ENCODE measurements at regions not wholly inside any gene's neighbourhood (a gene's known extent, or its start where the extent isn't known, plus 50 kb on each side); places are given as distances from the start of the nearest gene placed in this dataset.

- no peak for TF ChIP-seq SPI1 (IDR thresholded peaks at IDR 0.05; ENCODE audit: borderline replicate concordance, low read depth)
- no peak for TF ChIP-seq CTCF (IDR thresholded peaks at IDR 0.05; ENCODE audit: insufficient read depth, low read length)
- TF ChIP-seq REST (IDR thresholded peaks at IDR 0.05; ENCODE audit: insufficient replicate concordance, low read depth): no peak
- no peak for TF ChIP-seq POLR2AphosphoS5 (IDR thresholded peaks at IDR 0.05; ENCODE audit: low read depth)
- TF ChIP-seq GABPA (IDR thresholded peaks at IDR 0.05; ENCODE audit: low read depth): no peak
- DNase-seq (ENCODE audit: low read depth in 1 of 2, low spot score in 1 of 2): no peak
- H3K27ac ChIP-seq (replicated peaks): no peak overlapping the region
- H3K4me3 ChIP-seq (replicated peaks; ENCODE audit: insufficient read depth, low read length): no peak overlapping the region
- no peaks in the 10 kb centered on the region for H3K27me3 ChIP-seq (ENCODE audit: insufficient read depth, poor library complexity, severe bottlenecking)
Measured at GRCh38 chr10:131021969-131022368, 289.6 kb downstream of the TCERG1L start.

- H3K27me3 ChIP-seq (ENCODE audit: insufficient read depth, poor library complexity, severe bottlenecking): no peaks in the 10 kb centered on the region
- H3K27ac ChIP-seq (replicated peaks): no peak overlapping the region
- no peak overlapping the region for H3K4me3 ChIP-seq (replicated peaks; ENCODE audit: insufficient read depth, low read length)
- TF ChIP-seq GABPA (IDR thresholded peaks at IDR 0.05; ENCODE audit: low read depth) (no peak), POLR2AphosphoS5 (IDR thresholded peaks at IDR 0.05; ENCODE audit: low read depth) (no peak), SPI1 (IDR thresholded peaks at IDR 0.05; ENCODE audit: borderline replicate concordance, low read depth) (no peak), REST (IDR thresholded peaks at IDR 0.05; ENCODE audit: insufficient replicate concordance, low read depth) (no peak), CTCF (IDR thresholded peaks at IDR 0.05; ENCODE audit: insufficient read depth, low read length) (no peak)
- no peak for DNase-seq (ENCODE audit: low read depth in 1 of 2, low spot score in 1 of 2)
Measured at GRCh38 chr10:131022369-131022768, 289.2 kb downstream of the TCERG1L start.

GRCh38 chr10:131022981-131023380 lies 288.5 kb downstream of the TCERG1L start:
- TF ChIP-seq SPI1 (IDR thresholded peaks at IDR 0.05; ENCODE audit: borderline replicate concordance, low read depth): no peak
- TF ChIP-seq GABPA (IDR thresholded peaks at IDR 0.05; ENCODE audit: low read depth): no peak
- TF ChIP-seq POLR2AphosphoS5 (IDR thresholded peaks at IDR 0.05; ENCODE audit: low read depth): no peak
- H3K27ac ChIP-seq (replicated peaks): no peak overlapping the region
- H3K4me3 ChIP-seq (replicated peaks; ENCODE audit: insufficient read depth, low read length): no peak overlapping the region
- no peaks in the 10 kb centered on the region for H3K27me3 ChIP-seq (ENCODE audit: insufficient read depth, poor library complexity, severe bottlenecking)
- no peak for DNase-seq (ENCODE audit: low read depth in 1 of 2, low spot score in 1 of 2)

GRCh38 chr10:131024259-131025131 lies 287.0 kb downstream of the TCERG1L start:
- H3K4me3 ChIP-seq (replicated peaks; ENCODE audit: insufficient read depth, low read length): no peak overlapping the region
- no peaks in the 10 kb centered on the region for H3K27me3 ChIP-seq (ENCODE audit: insufficient read depth, poor library complexity, severe bottlenecking)
- TF ChIP-seq REST (IDR thresholded peaks at IDR 0.05; ENCODE audit: insufficient replicate concordance, low read depth): no peak
- TF ChIP-seq CTCF (IDR thresholded peaks at IDR 0.05; ENCODE audit: insufficient read depth, low read length): no peak
- TF ChIP-seq SPI1 (IDR thresholded peaks at IDR 0.05; ENCODE audit: borderline replicate concordance, low read depth): no peak
- no peak for TF ChIP-seq POLR2AphosphoS5 (IDR thresholded peaks at IDR 0.05; ENCODE audit: low read depth)
- TF ChIP-seq GABPA (IDR thresholded peaks at IDR 0.05; ENCODE audit: low read depth): no peak
- H3K27ac ChIP-seq (replicated peaks): no peak overlapping the region
- DNase-seq (ENCODE audit: low read depth in 1 of 2, low spot score in 1 of 2): no peak
